ENCODE measurements at regions not wholly inside any gene's neighbourhood (a gene's known extent, or its start where the extent isn't known, plus 50 kb on each side); places are given as distances from the start of the nearest gene placed in this dataset.

- Histone ChIP-seq H3K9ac (ENCODE audit: low read length) (no peak overlapping the region), H3K27ac (ENCODE audit: low read length) (no peak overlapping the region), H3K79me2 (ENCODE audit: low read length) (no peaks in the 10 kb centered on the region), H3K4me2 (ENCODE audit: low read length) (no peak overlapping the region), H3K27me3 (ENCODE audit: low read length) (no peaks in the 10 kb centered on the region), H3K4me1 (ENCODE audit: insufficient read depth, low read length) (no peaks in the 10 kb centered on the region), H2AFZ (ENCODE audit: low read length) (no peak overlapping the region), H3F3A (ENCODE audit: low read length, unreplicated experiment) (no peaks in the 10 kb centered on the region), H3K36me3 (ENCODE audit: low read depth, low read length) (no peaks in the 10 kb centered on the region), H3K9me2 (replicated peaks; ENCODE audit: low read length) (no peaks in the 10 kb centered on the region), H3K4me3 (ENCODE audit: low read length) (no peak overlapping the region), H4K20me1 (ENCODE audit: low read length) (no peaks in the 10 kb centered on the region), H3K9me3 (ENCODE audit: low read length) (no peaks in the 10 kb centered on the region)
- ATAC-seq (no peak), DNase-seq (no peak)
- intact Hi-C loops (cut with micrococcal nuclease), result no loop called here
- ChIA-PET POLR2A (ENCODE audit: unreplicated experiment) (no interaction called here), CTCF (no interaction called here)
- BruUV-seq (replicated peaks), result no TSS peak
- no peak for TF ChIP-seq CTCF (conservative IDR thresholded peaks at IDR 0.05; ENCODE audit: low read depth, low read length)
Measured at GRCh38 chr2:184261331-184261730, 337.0 kb upstream of the ZNF804A start.

- Histone ChIP-seq H3K9me3 (ENCODE audit: low read length) (no peaks in the 10 kb centered on the region), H2AFZ (ENCODE audit: low read length) (no peak overlapping the region), H3K9ac (ENCODE audit: low read length) (no peak overlapping the region), H3K27me3 (ENCODE audit: low read length) (no peaks in the 10 kb centered on the region), H3K79me2 (ENCODE audit: low read length) (no peaks in the 10 kb centered on the region), H3K4me1 (ENCODE audit: insufficient read depth, low read length) (no peaks in the 10 kb centered on the region), H3F3A (ENCODE audit: low read length, unreplicated experiment) (no peaks in the 10 kb centered on the region), H3K4me2 (ENCODE audit: low read length) (no peak overlapping the region), H3K4me3 (ENCODE audit: low read length) (no peak overlapping the region), H3K36me3 (ENCODE audit: low read depth, low read length) (no peaks in the 10 kb centered on the region), H3K27ac (ENCODE audit: low read length) (no peak overlapping the region), H3K9me2 (replicated peaks; ENCODE audit: low read length) (no peaks in the 10 kb centered on the region), H4K20me1 (ENCODE audit: low read length) (no peaks in the 10 kb centered on the region)
- ATAC-seq (no peak), DNase-seq (no peak)
- TF ChIP-seq EZH2phosphoT487 (IDR thresholded peaks at IDR 0.05; ENCODE audit: borderline replicate concordance, low read length) (no peak), CTCF (conservative IDR thresholded peaks at IDR 0.05; ENCODE audit: low read depth, low read length) (no peak), EZH2 (IDR thresholded peaks at IDR 0.05; ENCODE audit: low read length, unreplicated experiment) (no peak)
- BruUV-seq (replicated peaks), result no TSS peak
- ChIA-PET CTCF (no interaction called here), POLR2A (ENCODE audit: unreplicated experiment) (no interaction called here)
- intact Hi-C loops (cut with micrococcal nuclease), result no loop called here
Measured at GRCh38 chr2:184261818-184262217, 336.5 kb upstream of the ZNF804A start.

- ATAC-seq (no peak), DNase-seq (no peak)
- no peaks in the 10 kb centered on the region for H3K9me3 ChIP-seq (ENCODE audit: low read length)
- ChIA-PET POLR2A (ENCODE audit: unreplicated experiment) (no interaction called here), CTCF (no interaction called here)
- intact Hi-C loops (cut with micrococcal nuclease), result no loop called here
- no peaks in the 10 kb centered on the region for H4K20me1 ChIP-seq (ENCODE audit: low read length)
- H3K9me2 ChIP-seq (replicated peaks; ENCODE audit: low read length), result no peaks in the 10 kb centered on the region
- no peak overlapping the region for H3K9ac ChIP-seq (ENCODE audit: low read length)
- H3K79me2 ChIP-seq (ENCODE audit: low read length), result no peaks in the 10 kb centered on the region
- TF ChIP-seq EZH2phosphoT487 (IDR thresholded peaks at IDR 0.05; ENCODE audit: borderline replicate concordance, low read length) (no peak), EZH2 (IDR thresholded peaks at IDR 0.05; ENCODE audit: low read length, unreplicated experiment) (no peak), CTCF (conservative IDR thresholded peaks at IDR 0.05; ENCODE audit: low read depth, low read length) (no peak)
- no peak overlapping the region for H3K4me2 ChIP-seq (ENCODE audit: low read length)
- H3K36me3 ChIP-seq (ENCODE audit: low read depth, low read length), result no peaks in the 10 kb centered on the region
- H3K27me3 ChIP-seq (ENCODE audit: low read length), result no peaks in the 10 kb centered on the region
- no peak overlapping the region for H3K27ac ChIP-seq (ENCODE audit: low read length)
- no peak overlapping the region for H3K4me3 ChIP-seq (ENCODE audit: low read length)
- no peaks in the 10 kb centered on the region for H3K4me1 ChIP-seq (ENCODE audit: insufficient read depth, low read length)
- BruUV-seq (replicated peaks), result no TSS peak
- no peaks in the 10 kb centered on the region for H3F3A ChIP-seq (ENCODE audit: low read length, unreplicated experiment)
- H2AFZ ChIP-seq (ENCODE audit: low read length), result no peak overlapping the region
Measured at GRCh38 chr2:184268900-184269477, 329.3 kb upstream of the ZNF804A start.
